SK-N-SH (cell line): ENCODE measurements at regions not wholly inside any gene's neighbourhood (a gene's known extent, or its start where the extent isn't known, plus 50 kb on each side); places are given as distances from the start of the nearest gene placed in this dataset.
"Not testable (repeated sequence)": the region's sequence is repeated elsewhere in the genome, so short reads cannot be mapped to it uniquely, and the experiment has no call there.

Source experiments
- CTCF ChIA-PET: fragments of 300-600, 350-600 bp; formaldehyde crosslinking; extraction: SDS; loops from one replicate; lab custom pipeline; 2021; lab: Yijun Ruan, JAX
- POLR2A ChIA-PET: fragments of 350-600 bp; sonication (Branson Sonifier 250); formaldehyde crosslinking; extraction: SDS; loops from one replicate; lab custom pipeline; 2020; ENCODE audit warnings: antibody characterized with exemption, inconsistent platforms; lab: Yijun Ruan, JAX
- DNase-seq: peaks from one replicate; pipeline ENCODE4 v3.0.0; 2012
- H2AFZ ChIP-seq: fragments of 200-600 bp; sonication (generic); 2 replicates; pipeline ENCODE4 v1.8.1; 2016; ENCODE audit warnings: antibody characterized with exemption, mild to moderate bottlenecking, low read depth
- H3F3A ChIP-seq: fragments of 200-600 bp; sonication (generic); replicated peaks from 2 replicates; pipeline ENCODE3; 2016; ENCODE audit warnings: antibody characterized with exemption, mild to moderate bottlenecking; ENCODE audit not compliant: insufficient read depth
- H3K27ac ChIP-seq, 2 experiments: fragments of 200-500 bp in 1 of 2; fragments of 200-600 bp in 1 of 2; sonication (Bioruptor generic) in 1 of 2; sonication (generic), shearing (Covaris generic) in 1 of 2; 2 replicates each; pipeline versions ENCODE4 v1.5.1 to v1.6.1; 2014 to 2016; ENCODE audit warnings: low read depth in 2 of 2, inconsistent platforms in 1 of 2, low read length in 1 of 2, mild to moderate bottlenecking in 1 of 2, mixed read lengths in 1 of 2
- H3K27me3 ChIP-seq: fragments of 200-600 bp; sonication (generic), shearing (Covaris generic); 2 replicates; pipeline ENCODE4 v1.6.1; 2016; ENCODE audit warnings: mixed run types; ENCODE audit not compliant: insufficient read depth
- H3K36me3 ChIP-seq, 2 experiments: fragments of 200-500 bp in 1 of 2; fragments of 200-600 bp in 1 of 2; sonication (Bioruptor generic) in 1 of 2; sonication (generic) in 1 of 2; replicated peaks in 1 of 2; 2 replicates each; pipeline versions ENCODE3 to v1.5.1; 2014 to 2016; ENCODE audit warnings: low read length in 1 of 2, mild to moderate bottlenecking in 1 of 2; ENCODE audit not compliant: insufficient read depth in 2 of 2, control insufficient read depth in 1 of 2
- H3K4me1 ChIP-seq, 2 experiments: fragments of 200-500 bp in 1 of 2; fragments of 200-600 bp in 1 of 2; sonication (Bioruptor generic) in 1 of 2; sonication (generic), shearing (Covaris generic) in 1 of 2; 2 replicates each; pipeline versions ENCODE4 v1.5.1 to v1.6.1; 2014 to 2016; ENCODE audit warnings: low read depth in 1 of 2, low read length in 1 of 2, mixed run types in 1 of 2; ENCODE audit not compliant: insufficient read depth in 2 of 2, control insufficient read depth in 1 of 2
- H3K4me2 ChIP-seq: fragments of 200-600 bp; sonication (generic), shearing (Covaris generic); 2 replicates; pipeline ENCODE4 v1.6.1; 2017; ENCODE audit warnings: mixed run types
- H3K4me3 ChIP-seq, 2 experiments: fragments of 200-500 bp in 1 of 2; fragments of 200-600 bp in 1 of 2; sonication (Bioruptor generic) in 1 of 2; sonication (generic), shearing (Covaris generic) in 1 of 2; 2 replicates each; pipeline versions ENCODE4 v1.5.1 to v1.8.1; 2014 to 2016; ENCODE audit warnings: low read depth in 2 of 2, inconsistent platforms in 1 of 2, low read length in 1 of 2, mild to moderate bottlenecking in 1 of 2, mixed read lengths in 1 of 2, moderate library complexity in 1 of 2
- H3K79me2 ChIP-seq: fragments of 200-600 bp; sonication (generic); 2 replicates; pipeline ENCODE4 v1.8.1; 2017; ENCODE audit warnings: mild to moderate bottlenecking; ENCODE audit not compliant: insufficient read depth
- H3K9ac ChIP-seq: fragments of 200-600 bp; sonication (generic); 2 replicates; pipeline ENCODE4 v1.6.1; 2017; ENCODE audit warnings: mixed run types
- H3K9me2 ChIP-seq: fragments of 200-600 bp; sonication (generic); 2 replicates; pipeline ENCODE4 v1.6.1; 2017; ENCODE audit warnings: mixed run types
- H3K9me3 ChIP-seq: fragments of 200-600 bp; sonication (generic); 2 replicates; pipeline ENCODE4 v1.6.1; 2017; ENCODE audit warnings: mixed run types, mild to moderate bottlenecking, moderate library complexity
- H4K20me1 ChIP-seq: fragments of 200-600 bp; sonication (generic); 2 replicates; pipeline ENCODE4 v1.6.1; 2017; ENCODE audit warnings: mild to moderate bottlenecking, mixed run types; ENCODE audit not compliant: insufficient read depth
- EP300 ChIP-seq, 2 experiments: IDR thresholded peaks; 2 replicates each; pipeline versions ENCODE4 v1.4.0 to v1.6.1; 2012; ENCODE audit warnings: borderline replicate concordance in 1 of 2, low read depth in 1 of 2, low read length in 1 of 2
- EZH2phosphoT487 ChIP-seq: fragments of 200-600 bp; sonication (generic); IDR thresholded peaks from 2 replicates; pipeline ENCODE4 v1.6.1; 2017; ENCODE audit warnings: low read depth, mixed run types, mild to moderate bottlenecking, antibody characterized with exemption, moderate library complexity, borderline replicate concordance
- FOXM1 ChIP-seq: IDR thresholded peaks from 2 replicates; pipeline ENCODE4 v1.4.0; 2012; ENCODE audit warnings: low read depth, mild to moderate bottlenecking
- GABPA ChIP-seq: IDR thresholded peaks from 2 replicates; pipeline ENCODE4 v1.4.0; 2012; ENCODE audit warnings: low read depth, mild to moderate bottlenecking
- GATA2 ChIP-seq: sonication (generic); formaldehyde crosslinking; IDR thresholded peaks from 2 replicates; pipeline ENCODE4 v1.5.0; 2020; ENCODE audit warnings: mild to moderate bottlenecking, missing genetic modification reagents
- JUND ChIP-seq: IDR thresholded peaks from 2 replicates; pipeline ENCODE4 v1.4.0; 2012
- MEF2A ChIP-seq: IDR thresholded peaks from 2 replicates; pipeline ENCODE4 v1.4.0; 2012; ENCODE audit warnings: low read depth, borderline replicate concordance
- MXI1 ChIP-seq: IDR thresholded peaks from 2 replicates; pipeline ENCODE4 v1.6.1; 2012; ENCODE audit warnings: mild to moderate bottlenecking, low read depth, low read length, improper control_type of control experiment
- POLR2AphosphoS5 ChIP-seq: IDR thresholded peaks from 2 replicates; pipeline ENCODE4 v1.6.1; 2012; ENCODE audit warnings: low read depth, low read length
- RXRA ChIP-seq: IDR thresholded peaks from 2 replicates; pipeline ENCODE4 v1.4.0; 2012; ENCODE audit warnings: low read depth, mild to moderate bottlenecking, borderline replicate concordance
- SMC3 ChIP-seq: IDR thresholded peaks from 2 replicates; pipeline ENCODE4 v1.6.1; 2012; ENCODE audit warnings: low read depth, low read length, improper control_type of control experiment
- TAF1 ChIP-seq: IDR thresholded peaks from 2 replicates; pipeline ENCODE4 v1.6.1; 2012; ENCODE audit warnings: low read depth, mild to moderate bottlenecking, low read length, moderate library complexity, borderline replicate concordance
- YY1 ChIP-seq: IDR thresholded peaks from 2 replicates; pipeline ENCODE4 v1.4.0; 2012; ENCODE audit warnings: low read depth, mild to moderate bottlenecking
- whole genome bisulfite sequencing: methylation state at CpG from one replicate; pipeline ENCODE4 v1.1.6; 2017; ENCODE audit warnings: low lambda C conversion rate; 5-methylcytosine and 5-hydroxymethylcytosine counted together
- TF ChIP-seq, protein P1 (sequence below): fragments of 150-350 bp; IDR thresholded peaks from 2 replicates; pipeline ENCODE4 v1.6.1; 2016; ENCODE audit warnings: mild to moderate bottlenecking, low read depth, low read length
- TF ChIP-seq, protein P2 (sequence below): IDR thresholded peaks from 2 replicates; pipeline ENCODE4 v1.6.1; 2012; ENCODE audit warnings: mild to moderate bottlenecking, low read depth, low read length, moderate library complexity
- TF ChIP-seq, protein P3 (sequence below): fragments of 200-600 bp; sonication (generic); IDR thresholded peaks from 2 replicates; pipeline ENCODE4 v1.6.1; 2017; ENCODE audit warnings: antibody characterized with exemption, mild to moderate bottlenecking, moderate library complexity

DNA sequence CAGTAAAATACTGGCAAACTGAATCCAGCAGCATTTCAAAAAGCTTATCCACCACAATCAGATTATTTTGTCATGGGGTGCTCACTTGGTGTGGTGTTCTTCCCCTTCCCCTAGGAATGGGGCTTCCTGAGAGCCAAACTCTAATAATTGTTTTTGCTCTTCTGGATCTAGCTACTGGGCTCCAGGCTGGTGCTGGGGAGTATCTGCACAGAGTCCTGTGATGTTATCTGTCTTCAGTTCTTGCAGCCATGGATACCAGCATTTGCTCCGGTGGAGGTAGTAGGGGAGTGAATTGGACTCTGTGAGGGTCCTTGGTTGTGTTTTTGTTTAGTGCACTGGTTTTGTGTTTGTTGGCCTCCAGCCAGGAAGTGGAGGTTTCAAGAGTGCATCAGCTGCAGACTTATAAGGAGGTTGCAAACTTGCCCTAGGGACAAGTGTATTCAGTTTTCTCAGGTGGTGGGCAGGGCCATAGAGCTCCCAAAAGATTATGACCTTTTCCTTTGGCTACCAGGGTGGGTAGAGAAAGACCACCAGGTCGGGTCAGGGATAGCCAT lies 308.5 kb upstream of the MAGI2 start:
- no peaks in the 10 kb centered on the region for H4K20me1 ChIP-seq
- no peaks in the 10 kb centered on the region for H3K27me3 ChIP-seq
- no peak overlapping the region for H3K4me3 ChIP-seq
- no peaks in the 10 kb centered on the region for H3K9me2 ChIP-seq
- WGBS = 11% methylated on average over 2 of the region's 2 CpGs
- no peak overlapping the region for H3K4me2 ChIP-seq
- no peak overlapping the region for H2AFZ ChIP-seq
- no peaks in the 10 kb centered on the region for H3K36me3 ChIP-seq
- no peak for DNase-seq
- H3K27ac ChIP-seq = no peak overlapping the region
- H3K9ac ChIP-seq = no peak overlapping the region
- peaks cover 0 to 2% of the 10 kb centered on the region in 2 experiments; a peak in 1 of 4 replicates for H3K4me1 ChIP-seq
- ChIA-PET POLR2A (interaction anchor here (0.5 kb wide), 1 partner anchor 171 kb away, joined by 4 read pairs; no protein-coding TSS in a partner anchor), CTCF (interaction anchor here (1.0 to 1.9 kb wide), 2 partner anchors 9 to 464 kb away, joined by 3 to 5 read pairs; no protein-coding TSS in a partner anchor)
- H3K9me3 ChIP-seq = no peaks in the 10 kb centered on the region
- no peaks in the 10 kb centered on the region for H3K79me2 ChIP-seq
- no peaks in the 10 kb centered on the region for H3F3A ChIP-seq
- TF ChIP-seq EP300 (IDR thresholded peaks at IDR 0.05; ENCODE audit: borderline replicate concordance in 1 of 2, low read depth in 1 of 2, low read length in 1 of 2) = no peak
- peak; percentile 47 for TF ChIP-seq GATA2

DNA sequence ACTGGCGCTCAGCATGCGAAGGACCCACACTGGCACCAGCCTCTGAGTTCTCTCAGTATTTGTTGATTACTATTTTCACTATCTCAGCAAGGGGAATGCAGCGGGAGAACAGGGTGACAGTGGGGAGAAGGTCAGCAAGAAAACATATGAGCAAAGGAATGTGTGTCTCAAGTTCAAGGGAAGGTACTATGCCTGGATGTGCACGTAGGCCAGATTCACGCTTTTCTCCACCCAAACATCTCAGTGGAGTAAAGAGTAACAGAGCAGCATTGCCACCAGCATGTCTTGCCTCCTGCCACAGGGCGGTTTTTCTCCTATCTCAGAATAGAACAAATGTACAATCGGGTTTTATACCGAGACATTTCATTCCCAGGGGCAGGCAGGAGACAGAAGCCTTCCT lies 297.5 kb upstream of the MAGI2 start:
- H3K4me2 ChIP-seq, H3K79me2 ChIP-seq, H3K9me2 ChIP-seq, H3K4me3 ChIP-seq, H2AFZ ChIP-seq, H3K4me1 ChIP-seq, POLR2A ChIA-PET, CTCF ChIA-PET, DNase-seq, H3K9me3 ChIP-seq, H3F3A ChIP-seq, H3K27ac ChIP-seq, H3K27me3 ChIP-seq, H3K36me3 ChIP-seq, H3K9ac ChIP-seq, H4K20me1 ChIP-seq: not testable (repeated sequence)
- 96% methylated on average over 8 of the region's 8 CpGs for WGBS

DNA sequence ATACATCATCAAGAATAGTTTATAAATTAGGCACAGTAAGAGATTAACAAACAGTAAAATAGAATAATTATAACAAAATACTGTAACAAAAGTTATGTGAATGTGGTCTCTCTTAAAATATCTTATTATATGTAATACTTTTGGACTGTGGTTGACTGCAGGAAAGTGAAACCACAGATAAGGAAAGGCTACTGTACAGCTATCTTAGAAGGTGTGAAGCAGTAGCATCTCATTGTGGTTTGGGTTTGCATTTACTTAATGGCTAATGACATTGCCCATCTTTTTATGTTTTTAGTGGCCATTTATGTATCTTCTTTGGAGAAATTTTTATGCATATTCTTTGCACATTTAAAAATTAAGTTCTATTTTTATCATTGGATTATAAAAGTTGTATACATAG lies 296.4 kb upstream of the MAGI2 start:
- Histone ChIP-seq H3K4me2 (no peak overlapping the region), H3K27ac (no peak overlapping the region)
- TF ChIP-seq MXI1 = no peak
- no peak for TF ChIP-seq TAF1
- no peak for TF ChIP-seq JUND
- TF ChIP-seq POLR2AphosphoS5 = no peak
- no peak for TF ChIP-seq MEF2A
- no peak for TF ChIP-seq SMC3
- TF ChIP-seq, protein P1, sequence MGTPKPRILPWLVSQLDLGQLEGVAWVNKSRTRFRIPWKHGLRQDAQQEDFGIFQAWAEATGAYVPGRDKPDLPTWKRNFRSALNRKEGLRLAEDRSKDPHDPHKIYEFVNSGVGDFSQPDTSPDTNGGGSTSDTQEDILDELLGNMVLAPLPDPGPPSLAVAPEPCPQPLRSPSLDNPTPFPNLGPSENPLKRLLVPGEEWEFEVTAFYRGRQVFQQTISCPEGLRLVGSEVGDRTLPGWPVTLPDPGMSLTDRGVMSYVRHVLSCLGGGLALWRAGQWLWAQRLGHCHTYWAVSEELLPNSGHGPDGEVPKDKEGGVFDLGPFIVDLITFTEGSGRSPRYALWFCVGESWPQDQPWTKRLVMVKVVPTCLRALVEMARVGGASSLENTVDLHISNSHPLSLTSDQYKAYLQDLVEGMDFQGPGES = no peak
- TF ChIP-seq, protein P2, sequence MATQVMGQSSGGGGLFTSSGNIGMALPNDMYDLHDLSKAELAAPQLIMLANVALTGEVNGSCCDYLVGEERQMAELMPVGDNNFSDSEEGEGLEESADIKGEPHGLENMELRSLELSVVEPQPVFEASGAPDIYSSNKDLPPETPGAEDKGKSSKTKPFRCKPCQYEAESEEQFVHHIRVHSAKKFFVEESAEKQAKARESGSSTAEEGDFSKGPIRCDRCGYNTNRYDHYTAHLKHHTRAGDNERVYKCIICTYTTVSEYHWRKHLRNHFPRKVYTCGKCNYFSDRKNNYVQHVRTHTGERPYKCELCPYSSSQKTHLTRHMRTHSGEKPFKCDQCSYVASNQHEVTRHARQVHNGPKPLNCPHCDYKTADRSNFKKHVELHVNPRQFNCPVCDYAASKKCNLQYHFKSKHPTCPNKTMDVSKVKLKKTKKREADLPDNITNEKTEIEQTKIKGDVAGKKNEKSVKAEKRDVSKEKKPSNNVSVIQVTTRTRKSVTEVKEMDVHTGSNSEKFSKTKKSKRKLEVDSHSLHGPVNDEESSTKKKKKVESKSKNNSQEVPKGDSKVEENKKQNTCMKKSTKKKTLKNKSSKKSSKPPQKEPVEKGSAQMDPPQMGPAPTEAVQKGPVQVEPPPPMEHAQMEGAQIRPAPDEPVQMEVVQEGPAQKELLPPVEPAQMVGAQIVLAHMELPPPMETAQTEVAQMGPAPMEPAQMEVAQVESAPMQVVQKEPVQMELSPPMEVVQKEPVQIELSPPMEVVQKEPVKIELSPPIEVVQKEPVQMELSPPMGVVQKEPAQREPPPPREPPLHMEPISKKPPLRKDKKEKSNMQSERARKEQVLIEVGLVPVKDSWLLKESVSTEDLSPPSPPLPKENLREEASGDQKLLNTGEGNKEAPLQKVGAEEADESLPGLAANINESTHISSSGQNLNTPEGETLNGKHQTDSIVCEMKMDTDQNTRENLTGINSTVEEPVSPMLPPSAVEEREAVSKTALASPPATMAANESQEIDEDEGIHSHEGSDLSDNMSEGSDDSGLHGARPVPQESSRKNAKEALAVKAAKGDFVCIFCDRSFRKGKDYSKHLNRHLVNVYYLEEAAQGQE = no peak
- no peak for TF ChIP-seq GATA2
- TF ChIP-seq, protein P3, sequence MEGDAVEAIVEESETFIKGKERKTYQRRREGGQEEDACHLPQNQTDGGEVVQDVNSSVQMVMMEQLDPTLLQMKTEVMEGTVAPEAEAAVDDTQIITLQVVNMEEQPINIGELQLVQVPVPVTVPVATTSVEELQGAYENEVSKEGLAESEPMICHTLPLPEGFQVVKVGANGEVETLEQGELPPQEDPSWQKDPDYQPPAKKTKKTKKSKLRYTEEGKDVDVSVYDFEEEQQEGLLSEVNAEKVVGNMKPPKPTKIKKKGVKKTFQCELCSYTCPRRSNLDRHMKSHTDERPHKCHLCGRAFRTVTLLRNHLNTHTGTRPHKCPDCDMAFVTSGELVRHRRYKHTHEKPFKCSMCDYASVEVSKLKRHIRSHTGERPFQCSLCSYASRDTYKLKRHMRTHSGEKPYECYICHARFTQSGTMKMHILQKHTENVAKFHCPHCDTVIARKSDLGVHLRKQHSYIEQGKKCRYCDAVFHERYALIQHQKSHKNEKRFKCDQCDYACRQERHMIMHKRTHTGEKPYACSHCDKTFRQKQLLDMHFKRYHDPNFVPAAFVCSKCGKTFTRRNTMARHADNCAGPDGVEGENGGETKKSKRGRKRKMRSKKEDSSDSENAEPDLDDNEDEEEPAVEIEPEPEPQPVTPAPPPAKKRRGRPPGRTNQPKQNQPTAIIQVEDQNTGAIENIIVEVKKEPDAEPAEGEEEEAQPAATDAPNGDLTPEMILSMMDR = no peak
- TF ChIP-seq YY1 = no peak
- no peak for TF ChIP-seq GABPA
- no peak for TF ChIP-seq FOXM1
- TF ChIP-seq RXRA = no peak
- TF ChIP-seq EZH2phosphoT487 = no peak

More for the DNA sequence above, 296.4 kb upstream of the MAGI2 start:
- Histone ChIP-seq H3K79me2 (no peaks in the 10 kb centered on the region), H4K20me1 (no peaks in the 10 kb centered on the region), H3K4me1 (no peaks in the 10 kb centered on the region), H2AFZ (no peak overlapping the region), H3K27me3 (no peaks in the 10 kb centered on the region), H3K4me3 (no peak overlapping the region), H3F3A (no peaks in the 10 kb centered on the region), H3K9ac (no peak overlapping the region), H3K36me3 (no peaks in the 10 kb centered on the region), H3K9me2 (0 out of 2 replicates have a peak, but pooled peaks cover 1% of the 10 kb centered on the region), H3K9me3 (no peaks in the 10 kb centered on the region; the same call in 1 of the 2 replicates)
- DNase-seq = no peak
- ChIA-PET CTCF (interaction anchor here (0.6 kb wide), 1 partner anchor 477 kb away, joined by 3 read pairs; no protein-coding TSS in a partner anchor), POLR2A (no interaction called here)
